ENCODE measurements at regions not wholly inside any gene's neighbourhood (a gene's known extent, or its start where the extent isn't known, plus 50 kb on each side); places are given as distances from the start of the nearest gene placed in this dataset.
A peak's percentile ranks its signal among the peaks of the same experiment; 100 is the strongest.

DNA sequence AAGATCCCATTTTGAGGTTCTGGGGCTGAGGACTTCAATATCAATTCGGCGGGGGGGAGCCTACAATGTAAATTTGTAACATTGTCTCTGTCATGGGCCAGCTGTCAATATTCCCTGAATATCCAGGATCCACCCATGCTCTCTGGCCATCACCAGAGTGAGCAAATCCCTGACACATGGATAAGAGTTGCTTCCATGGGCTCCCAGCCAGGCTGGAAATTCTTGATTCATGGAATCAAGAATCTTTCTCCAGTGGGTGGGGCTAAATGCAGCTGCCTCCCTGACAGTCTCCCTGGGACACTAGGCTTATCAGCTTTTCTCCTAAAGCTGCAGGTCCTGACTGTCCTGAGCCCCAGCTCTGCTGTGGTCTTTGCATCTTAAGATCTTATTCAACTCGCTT, 86.9 kb upstream of the IGLL5 start:
- POLR2A ChIA-PET, result no interaction called here
- TF ChIP-seq, protein P1, sequence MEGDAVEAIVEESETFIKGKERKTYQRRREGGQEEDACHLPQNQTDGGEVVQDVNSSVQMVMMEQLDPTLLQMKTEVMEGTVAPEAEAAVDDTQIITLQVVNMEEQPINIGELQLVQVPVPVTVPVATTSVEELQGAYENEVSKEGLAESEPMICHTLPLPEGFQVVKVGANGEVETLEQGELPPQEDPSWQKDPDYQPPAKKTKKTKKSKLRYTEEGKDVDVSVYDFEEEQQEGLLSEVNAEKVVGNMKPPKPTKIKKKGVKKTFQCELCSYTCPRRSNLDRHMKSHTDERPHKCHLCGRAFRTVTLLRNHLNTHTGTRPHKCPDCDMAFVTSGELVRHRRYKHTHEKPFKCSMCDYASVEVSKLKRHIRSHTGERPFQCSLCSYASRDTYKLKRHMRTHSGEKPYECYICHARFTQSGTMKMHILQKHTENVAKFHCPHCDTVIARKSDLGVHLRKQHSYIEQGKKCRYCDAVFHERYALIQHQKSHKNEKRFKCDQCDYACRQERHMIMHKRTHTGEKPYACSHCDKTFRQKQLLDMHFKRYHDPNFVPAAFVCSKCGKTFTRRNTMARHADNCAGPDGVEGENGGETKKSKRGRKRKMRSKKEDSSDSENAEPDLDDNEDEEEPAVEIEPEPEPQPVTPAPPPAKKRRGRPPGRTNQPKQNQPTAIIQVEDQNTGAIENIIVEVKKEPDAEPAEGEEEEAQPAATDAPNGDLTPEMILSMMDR (IDR thresholded peaks at IDR 0.05; ENCODE audit: insufficient read depth, low read length, missing control alignments), result no peak

DNA sequence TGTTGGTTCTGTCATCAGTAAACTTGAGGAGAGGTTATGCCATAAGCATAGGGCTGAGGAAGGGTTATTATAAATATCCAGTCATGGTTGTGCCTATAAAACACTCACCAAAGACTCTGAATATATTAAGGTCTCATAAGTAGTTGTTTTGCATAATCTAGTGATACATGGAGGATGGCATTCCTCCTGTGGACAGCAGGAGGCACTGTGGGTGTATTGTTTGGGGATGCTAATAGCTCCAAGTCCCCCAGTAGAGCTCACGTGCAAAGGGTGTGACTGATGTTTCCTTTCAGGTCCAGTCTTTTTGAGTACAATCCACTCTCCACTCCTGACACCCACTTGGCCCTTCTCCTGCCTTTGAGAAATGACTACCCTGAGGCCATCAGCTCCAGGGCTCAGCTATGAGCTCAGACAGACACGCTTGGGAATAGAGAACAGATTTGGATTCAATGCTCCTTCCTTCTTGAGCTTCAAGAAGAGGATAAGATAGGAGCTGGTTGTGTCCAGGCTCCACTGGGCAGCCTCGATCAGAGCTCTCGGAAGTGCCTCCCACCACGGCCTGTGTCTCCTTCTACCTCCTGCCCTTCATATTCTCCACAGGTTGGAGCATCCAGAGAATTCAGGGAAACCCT, 85.2 kb upstream of the IGLL5 start:
- POLR2A ChIA-PET, result no interaction called here
- no peak for DNase-seq (ENCODE audit: low read depth, low spot score)
- CTCF ChIA-PET, result interaction anchor here (1.0 kb wide), 1 partner anchor 49 kb away, joined by 3 read pairs; no protein-coding TSS in a partner anchor
- TF ChIP-seq, protein P1 (IDR thresholded peaks at IDR 0.05; ENCODE audit: insufficient read depth, low read length, missing control alignments), result no peak
- no peak overlapping the region for H3K4me3 ChIP-seq (ENCODE audit: low read depth, low read length)

More for the DNA sequence above, 86.9 kb upstream of the IGLL5 start:
- no peak for DNase-seq (ENCODE audit: low read depth, low spot score)
- CTCF ChIA-PET, result no interaction called here
- no peak overlapping the region for H3K4me3 ChIP-seq (ENCODE audit: low read depth, low read length)

DNA sequence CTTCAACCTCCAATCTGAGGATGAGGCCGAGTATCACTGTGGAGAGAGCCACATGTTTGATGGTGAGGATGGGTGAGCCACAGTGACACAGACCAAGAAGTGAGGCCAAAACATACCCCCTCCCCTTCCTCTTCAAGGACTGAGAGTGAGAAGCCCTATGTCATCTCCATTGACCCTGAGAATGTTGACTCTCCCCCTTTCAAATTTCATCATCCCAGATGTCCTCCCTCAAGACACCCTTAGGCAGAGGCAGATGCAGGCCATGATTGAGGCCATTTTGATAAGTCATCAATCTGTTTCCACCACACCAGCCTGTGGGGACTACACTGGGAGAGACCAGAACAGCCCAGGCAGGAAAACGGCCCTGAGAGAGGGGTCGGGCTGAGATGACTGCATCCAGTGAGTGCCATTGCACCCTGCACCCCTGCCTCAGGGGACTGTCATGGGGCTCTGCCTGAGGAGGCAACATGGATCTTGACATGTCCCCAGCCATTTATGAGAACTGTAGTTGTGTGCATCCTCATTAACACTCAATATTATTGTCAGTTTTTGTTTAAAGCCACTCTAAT, 84.2 kb upstream of the IGLL5 start:
- ChIA-PET CTCF (interaction anchor here (1.4 kb wide), 1 partner anchor 16 kb away, joined by 7 read pairs; no protein-coding TSS in a partner anchor), POLR2A (no interaction called here)
- no peak overlapping the region for H3K4me3 ChIP-seq (ENCODE audit: low read depth, low read length)
- no peak for DNase-seq (ENCODE audit: low read depth, low spot score)
- TF ChIP-seq, protein P1 (IDR thresholded peaks at IDR 0.05; ENCODE audit: insufficient read depth, low read length, missing control alignments), result no peak

DNA sequence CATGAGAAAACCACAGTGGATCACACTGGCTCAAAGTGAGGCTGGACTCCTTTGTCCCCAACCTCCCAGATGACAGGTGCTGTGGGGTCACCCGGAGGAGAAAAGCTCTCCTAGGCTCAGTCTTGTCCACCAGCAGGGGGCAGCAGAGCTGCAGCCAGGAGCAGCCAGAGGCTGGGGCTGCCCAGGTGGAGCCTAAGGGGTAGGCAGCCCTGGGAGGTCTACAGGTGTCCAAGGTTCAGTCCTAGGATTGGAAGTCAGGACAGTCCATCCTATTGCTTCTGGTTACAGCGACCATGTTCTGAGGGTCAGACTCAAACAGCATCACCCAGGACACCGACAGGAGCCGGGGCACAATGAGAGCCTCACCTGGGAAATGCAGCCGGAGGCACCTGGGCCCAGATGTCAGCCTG, 77.6 kb upstream of the IGLL5 start:
- TF ChIP-seq, protein P1 (IDR thresholded peaks at IDR 0.05; ENCODE audit: insufficient read depth, low read length, missing control alignments), result peak; percentile 81
- no peak for DNase-seq (ENCODE audit: low read depth, low spot score)
- CTCF ChIA-PET, result interaction anchor here (0.7 to 3.0 kb wide), 12 partner anchors 8 to 318 kb away, joined by 3 to 49 read pairs (median 6); no protein-coding TSS in a partner anchor

GRCh38 chr22:22810471-22810870, 77.1 kb upstream of the IGLL5 start:
- no peak overlapping the region for H3K4me3 ChIP-seq (ENCODE audit: low read depth, low read length)
- ChIA-PET CTCF (interaction anchor here (0.7 to 3.0 kb wide), 13 partner anchors 8 to 318 kb away, joined by 3 to 49 read pairs (median 5); no protein-coding TSS in a partner anchor), POLR2A (no interaction called here)
- TF ChIP-seq, protein P1 (IDR thresholded peaks at IDR 0.05; ENCODE audit: insufficient read depth, low read length, missing control alignments), result no peak
- DNase-seq (ENCODE audit: low read depth, low spot score), result no peak

More for the DNA sequence above, 77.6 kb upstream of the IGLL5 start:
- no peak overlapping the region for H3K4me3 ChIP-seq (ENCODE audit: low read depth, low read length)
- POLR2A ChIA-PET, result no interaction called here

Measured in AG04449 (cell line).